Urothelium cell line (cell line): ENCODE measurements at regions not wholly inside any gene's neighbourhood (a gene's known extent, or its start where the extent isn't known, plus 50 kb on each side); places are given as distances from the start of the nearest gene placed in this dataset.

Experiments
- DNase-seq: peaks from one replicate; pipeline ENCODE4 v3.0.0; 2011; ENCODE audit warnings: low spot score, mixed read lengths
- FAIRE-seq: peaks from 2 replicates; lab custom pipeline; 2011; peaks lifted over from hg19 to GRCh38; lab: Jason Lieb, UNC

GRCh38 chr1:110766336-110766647, 91.6 kb upstream of the KCNA3 start:
- FAIRE-seq, result no peak
- DNase-seq, result no peak

GRCh38 chr1:110765640-110766335, 91.0 kb upstream of the KCNA3 start:
- DNase-seq, result peak; percentile 63
- FAIRE-seq, result peak; percentile 5

- no peak for FAIRE-seq
- DNase-seq, result no peak
Observed at GRCh38 chr1:110763149-110763548, 88.4 kb upstream of the KCNA3 start.

GRCh38 chr1:110760321-110760720, 85.6 kb upstream of the KCNA3 start:
- DNase-seq, result no peak
- FAIRE-seq, result no peak

- DNase-seq, result no peak
- FAIRE-seq, result no peak
Observed at GRCh38 chr1:110756506-110756905, 81.8 kb upstream of the KCNA3 start.

GRCh38 chr1:110752941-110753725, 78.4 kb upstream of the KCNA3 start:
- no peak for FAIRE-seq
- DNase-seq, result no peak

GRCh38 chr1:110750562-110750961, 75.8 kb upstream of the KCNA3 start:
- no peak for DNase-seq
- FAIRE-seq, result no peak

- FAIRE-seq (no peak), DNase-seq (no peak)
Observed at GRCh38 chr1:110749960-110750359, 75.2 kb upstream of the KCNA3 start.

- FAIRE-seq, result peak; percentile 46
- peak; percentile 69 for DNase-seq
Observed at GRCh38 chr1:110746644-110747259, 72.0 kb upstream of the KCNA3 start.

- no peak for DNase-seq
- FAIRE-seq, result no peak
Observed at GRCh38 chr1:110743397-110743796, 68.7 kb upstream of the KCNA3 start.

GRCh38 chr1:110736900-110737605, 62.3 kb upstream of the KCNA3 start:
- no peak for FAIRE-seq
- DNase-seq, result no peak

- DNase-seq (no peak), FAIRE-seq (no peak)
Observed at GRCh38 chr1:110734133-110734680, 59.5 kb upstream of the KCNA3 start.

GRCh38 chr1:110731529-110731928, 56.8 kb upstream of the KCNA3 start:
- DNase-seq (no peak), FAIRE-seq (no peak)

GRCh38 chr1:110728388-110729001, 53.8 kb upstream of the KCNA3 start:
- no peak for DNase-seq
- no peak for FAIRE-seq

- FAIRE-seq (no peak), DNase-seq (no peak)
Observed at GRCh38 chr1:110727246-110727645, 52.5 kb upstream of the KCNA3 start.

GRCh38 chr1:110726755-110727154, 52.0 kb upstream of the KCNA3 start:
- no peak for FAIRE-seq

More at GRCh38 chr1:110726755-110727154, 52.0 kb upstream of the KCNA3 start:
- no peak for DNase-seq
